ENCODE measurements at regions not wholly inside any gene's neighbourhood (a gene's known extent, or its start where the extent isn't known, plus 50 kb on each side); places are given as distances from the start of the nearest gene placed in this dataset.
"Not testable (repeated sequence)": the region's sequence is repeated elsewhere in the genome, so short reads cannot be mapped to it uniquely, and the experiment has no call there.

GRCh38 chrX:45614853-45615252, 414.2 kb upstream of the DIPK2B start:
- H3K27me3 Mint-ChIP-seq (ENCODE audit: low read depth), result no peaks in the 10 kb centered on the region
- H3K27ac Mint-ChIP-seq, result no peak overlapping the region
- no peaks in the 10 kb centered on the region for H3K36me3 Mint-ChIP-seq (ENCODE audit: low read depth)
- no peak overlapping the region for H3K4me3 Mint-ChIP-seq
- peaks cover 23% of the 10 kb centered on the region for H3K9me3 Mint-ChIP-seq
- no peaks in the 10 kb centered on the region for H3K4me1 Mint-ChIP-seq (ENCODE audit: low read depth)

DNA sequence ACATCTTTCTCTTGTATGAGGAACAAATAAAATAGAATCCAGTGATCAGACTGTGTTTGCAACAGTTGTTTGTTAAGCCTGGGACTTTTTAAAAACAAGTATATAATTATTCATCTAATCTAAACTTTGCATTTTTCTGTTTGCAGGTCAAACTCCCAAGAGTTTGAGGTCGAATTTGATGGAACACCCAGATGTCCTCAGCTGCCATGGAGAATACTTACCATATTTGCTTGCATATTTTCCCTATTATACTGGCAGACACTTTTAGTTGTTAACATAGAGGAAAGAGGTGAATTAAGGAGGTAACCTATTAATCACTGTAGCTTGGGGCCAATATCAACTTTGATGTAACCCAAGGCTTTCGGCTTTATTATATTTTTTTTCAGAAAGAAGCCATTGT, 401.5 kb upstream of the DIPK2B start:
- no peaks in the 10 kb centered on the region for H3K36me3 Mint-ChIP-seq (ENCODE audit: low read depth)
- H3K27ac Mint-ChIP-seq, result no peak overlapping the region
- H3K27me3 Mint-ChIP-seq (ENCODE audit: low read depth), result no peaks in the 10 kb centered on the region

GRCh38 chrX:45601052-45601451, 400.4 kb upstream of the DIPK2B start:
- H3K4me1 Mint-ChIP-seq (ENCODE audit: low read depth), result no peaks in the 10 kb centered on the region
- H3K9me3 Mint-ChIP-seq, result peaks cover 7% of the 10 kb centered on the region
- no peaks in the 10 kb centered on the region for H3K27me3 Mint-ChIP-seq (ENCODE audit: low read depth)
- no peak overlapping the region for H3K4me3 Mint-ChIP-seq
- no peaks in the 10 kb centered on the region for H3K36me3 Mint-ChIP-seq (ENCODE audit: low read depth)
- H3K27ac Mint-ChIP-seq, result no peak overlapping the region

More for the DNA sequence above, 401.5 kb upstream of the DIPK2B start:
- Mint-ChIP-seq H3K9me3 (peaks cover 7% of the 10 kb centered on the region), H3K4me3 (no peak overlapping the region), H3K4me1 (ENCODE audit: low read depth) (no peaks in the 10 kb centered on the region)

DNA sequence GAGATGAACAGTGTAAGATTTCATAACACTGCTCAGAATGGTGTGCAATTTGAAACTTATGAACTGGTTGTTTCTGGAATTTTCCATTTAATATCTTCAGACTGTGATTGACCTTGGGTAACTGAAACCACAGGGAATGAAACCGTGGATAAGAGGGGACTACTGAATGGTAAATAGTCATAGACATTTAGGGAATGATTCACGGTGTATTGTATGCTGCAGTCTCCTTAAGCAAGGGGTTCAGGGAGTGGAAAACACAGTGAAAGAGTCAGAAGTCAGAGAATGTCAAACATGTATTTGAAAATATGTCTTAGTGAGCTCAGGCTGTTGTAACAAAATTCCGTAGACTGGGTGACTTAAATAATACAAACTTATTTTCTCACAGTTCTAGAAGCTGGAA, 398.2 kb upstream of the DIPK2B start:
- Mint-ChIP-seq H3K36me3 (ENCODE audit: low read depth) (no peaks in the 10 kb centered on the region), H3K27me3 (ENCODE audit: low read depth) (peaks cover 3% of the 10 kb centered on the region), H3K9me3 (peaks cover 4% of the 10 kb centered on the region), H3K4me1 (ENCODE audit: low read depth) (no peaks in the 10 kb centered on the region), H3K4me3 (no peak overlapping the region), H3K27ac (no peak overlapping the region)

DNA sequence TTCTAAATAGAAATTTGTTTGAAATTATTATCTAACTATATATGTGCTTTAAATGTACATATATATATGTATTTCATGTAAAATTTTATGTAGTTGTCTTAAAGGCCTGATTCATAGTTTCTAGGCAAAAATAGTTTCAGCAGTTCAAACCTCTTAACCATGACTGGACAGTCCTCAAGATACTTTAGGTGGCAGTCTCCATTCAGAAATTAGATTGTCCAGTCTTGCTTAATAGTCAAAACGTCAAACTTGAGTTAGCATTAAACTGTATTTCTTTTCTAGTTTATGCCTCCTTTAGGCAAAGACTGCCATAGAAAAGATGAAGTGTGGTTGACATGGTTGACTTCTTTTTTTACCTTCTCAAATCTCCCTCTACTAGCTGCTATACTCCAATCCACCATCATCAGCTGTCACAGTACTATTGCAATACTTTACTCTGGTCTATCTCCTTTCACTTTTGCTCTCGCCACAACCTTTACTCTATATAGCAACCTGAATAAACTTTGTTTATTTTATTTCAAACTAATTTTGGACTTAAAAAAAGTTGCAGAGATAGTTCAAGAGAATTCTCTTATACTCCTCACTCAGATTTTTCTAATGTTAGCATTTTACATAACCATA, 395.6 kb upstream of the DIPK2B start:
- Mint-ChIP-seq H3K27ac (no peak overlapping the region), H3K4me1 (ENCODE audit: low read depth) (no peaks in the 10 kb centered on the region), H3K27me3 (ENCODE audit: low read depth) (peaks cover 3% of the 10 kb centered on the region), H3K9me3 (peaks cover 4% of the 10 kb centered on the region), H3K36me3 (ENCODE audit: low read depth) (no peaks in the 10 kb centered on the region), H3K4me3 (no peak overlapping the region)

- Mint-ChIP-seq H3K36me3 (ENCODE audit: low read depth) (no peaks in the 10 kb centered on the region), H3K4me3 (no peak overlapping the region), H3K27me3 (ENCODE audit: low read depth) (peaks cover 3% of the 10 kb centered on the region), H3K4me1 (ENCODE audit: low read depth) (no peaks in the 10 kb centered on the region), H3K27ac (no peak overlapping the region), H3K9me3 (peaks cover 12% of the 10 kb centered on the region)
Measured at GRCh38 chrX:45592101-45592500, 391.4 kb upstream of the DIPK2B start.

GRCh38 chrX:45591650-45592049, 391.0 kb upstream of the DIPK2B start:
- H3K9me3 Mint-ChIP-seq, result peaks cover 12% of the 10 kb centered on the region

DNA sequence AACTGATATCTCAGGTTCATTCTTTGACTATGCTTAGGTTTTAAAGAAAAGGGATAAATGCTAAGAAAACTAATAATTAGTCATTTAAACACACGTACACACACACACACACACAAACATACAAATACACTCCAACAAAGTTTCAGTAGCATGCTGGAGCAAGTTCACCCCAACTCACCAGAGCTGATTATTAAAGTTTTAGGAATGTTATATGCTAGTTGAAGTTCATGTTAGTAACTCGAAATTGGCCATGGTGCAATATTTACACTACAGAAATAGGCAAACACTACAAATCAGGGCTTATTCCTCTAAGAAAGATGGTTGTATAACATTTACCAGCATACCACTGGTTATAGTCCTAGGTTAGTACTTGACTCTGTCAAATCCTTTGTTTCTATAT, 384.0 kb upstream of the DIPK2B start:
- H3K4me1 Mint-ChIP-seq (ENCODE audit: low read depth), result no peaks in the 10 kb centered on the region
- no peak overlapping the region for H3K27ac Mint-ChIP-seq
- H3K4me3 Mint-ChIP-seq, result no peak overlapping the region
- H3K9me3 Mint-ChIP-seq, result peaks cover 16% of the 10 kb centered on the region
- no peaks in the 10 kb centered on the region for H3K36me3 Mint-ChIP-seq (ENCODE audit: low read depth)
- H3K27me3 Mint-ChIP-seq (ENCODE audit: low read depth), result no peaks in the 10 kb centered on the region

More at GRCh38 chrX:45591650-45592049, 391.0 kb upstream of the DIPK2B start:
- Mint-ChIP-seq H3K36me3 (ENCODE audit: low read depth) (no peaks in the 10 kb centered on the region), H3K27ac (no peak overlapping the region), H3K4me1 (ENCODE audit: low read depth) (no peaks in the 10 kb centered on the region), H3K4me3 (no peak overlapping the region), H3K27me3 (ENCODE audit: low read depth) (peaks cover 3% of the 10 kb centered on the region)

GRCh38 chrX:45577361-45577760, 376.7 kb upstream of the DIPK2B start:
- Mint-ChIP-seq H3K36me3 (ENCODE audit: low read depth) (no peaks in the 10 kb centered on the region), H3K4me1 (ENCODE audit: low read depth) (no peaks in the 10 kb centered on the region), H3K27ac (no peak overlapping the region), H3K9me3 (peaks cover 22% of the 10 kb centered on the region), H3K27me3 (ENCODE audit: low read depth) (no peaks in the 10 kb centered on the region), H3K4me3 (no peak overlapping the region)

GRCh38 chrX:45571453-45571852, 370.8 kb upstream of the DIPK2B start:
- no peaks in the 10 kb centered on the region for H3K36me3 Mint-ChIP-seq (ENCODE audit: low read depth)
- H3K9me3 Mint-ChIP-seq, result no peaks in the 10 kb centered on the region
- H3K4me3 Mint-ChIP-seq, result no peak overlapping the region
- H3K4me1 Mint-ChIP-seq (ENCODE audit: low read depth), result no peaks in the 10 kb centered on the region
- H3K27me3 Mint-ChIP-seq (ENCODE audit: low read depth), result no peaks in the 10 kb centered on the region
- no peak overlapping the region for H3K27ac Mint-ChIP-seq

GRCh38 chrX:45566456-45566855, 365.8 kb upstream of the DIPK2B start:
- H3K9me3 Mint-ChIP-seq, result peaks cover 4% of the 10 kb centered on the region
- H3K4me1 Mint-ChIP-seq (ENCODE audit: low read depth), result no peaks in the 10 kb centered on the region
- H3K27me3 Mint-ChIP-seq (ENCODE audit: low read depth), result no peaks in the 10 kb centered on the region
- H3K27ac Mint-ChIP-seq, result no peak overlapping the region
- H3K36me3 Mint-ChIP-seq (ENCODE audit: low read depth), result no peaks in the 10 kb centered on the region
- no peak overlapping the region for H3K4me3 Mint-ChIP-seq

DNA sequence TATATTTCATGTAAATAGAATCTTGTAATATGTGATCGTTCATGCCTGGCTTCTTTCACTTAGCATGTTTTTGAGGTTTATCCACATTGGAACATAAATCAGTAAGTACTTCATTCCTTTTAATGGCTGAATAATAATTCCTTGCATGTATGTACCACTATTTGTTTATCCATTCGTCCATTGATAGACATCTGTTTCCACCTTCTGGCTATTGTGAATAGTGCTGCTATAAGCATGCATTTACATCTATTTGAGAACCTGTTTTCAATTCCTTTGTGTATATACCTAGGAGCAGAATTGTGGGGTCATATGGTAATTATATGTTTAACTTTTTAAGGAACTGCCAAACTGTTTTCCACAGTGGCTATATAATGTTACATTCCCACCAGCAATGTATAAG, 356.7 kb upstream of the DIPK2B start:
- H3K36me3 Mint-ChIP-seq (ENCODE audit: low read depth), result peaks cover 2% of the 10 kb centered on the region
- no peaks in the 10 kb centered on the region for H3K4me1 Mint-ChIP-seq (ENCODE audit: low read depth)
- H3K9me3 Mint-ChIP-seq, result peaks cover 4% of the 10 kb centered on the region
- no peak overlapping the region for H3K27ac Mint-ChIP-seq
- H3K27me3 Mint-ChIP-seq (ENCODE audit: low read depth), result no peaks in the 10 kb centered on the region
- H3K4me3 Mint-ChIP-seq, result no peak overlapping the region

GRCh38 chrX:45554736-45555135, 354.1 kb upstream of the DIPK2B start:
- H3K27me3 Mint-ChIP-seq (ENCODE audit: low read depth), result no peaks in the 10 kb centered on the region
- no peaks in the 10 kb centered on the region for H3K36me3 Mint-ChIP-seq (ENCODE audit: low read depth)
- H3K9me3 Mint-ChIP-seq, result no peaks in the 10 kb centered on the region
- H3K4me1 Mint-ChIP-seq (ENCODE audit: low read depth), result no peaks in the 10 kb centered on the region
- H3K4me3 Mint-ChIP-seq, result no peak overlapping the region
- H3K27ac Mint-ChIP-seq, result no peak overlapping the region

DNA sequence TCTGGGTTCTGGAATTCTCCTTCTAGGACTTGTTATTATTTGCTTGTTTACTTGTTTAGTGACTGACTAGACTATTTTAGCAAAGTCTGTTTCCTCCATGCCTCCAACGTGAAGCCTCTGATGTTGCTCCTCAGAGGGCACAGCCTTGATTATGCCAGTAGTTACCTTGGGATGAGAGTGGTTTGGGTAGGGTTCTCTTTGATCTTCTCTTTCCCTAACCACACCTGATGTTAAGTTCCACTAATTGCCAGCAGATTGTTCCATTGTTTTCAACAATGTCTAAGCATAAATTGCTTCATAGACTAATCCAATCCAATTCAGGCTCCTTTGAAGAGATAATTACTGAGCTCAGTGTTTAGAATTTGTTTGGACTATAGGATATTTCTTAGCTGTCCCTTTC, 352.7 kb upstream of the DIPK2B start:
- no peaks in the 10 kb centered on the region for H3K4me1 Mint-ChIP-seq (ENCODE audit: low read depth)
- no peaks in the 10 kb centered on the region for H3K9me3 Mint-ChIP-seq
- H3K36me3 Mint-ChIP-seq (ENCODE audit: low read depth), result no peaks in the 10 kb centered on the region
- H3K27ac Mint-ChIP-seq, result no peak overlapping the region
- H3K4me3 Mint-ChIP-seq, result no peak overlapping the region
- no peaks in the 10 kb centered on the region for H3K27me3 Mint-ChIP-seq (ENCODE audit: low read depth)

- not testable (repeated sequence) for H3K4me1 Mint-ChIP-seq (ENCODE audit: low read depth); H3K36me3 Mint-ChIP-seq (ENCODE audit: low read depth); H3K27ac Mint-ChIP-seq; H3K4me3 Mint-ChIP-seq; H3K9me3 Mint-ChIP-seq; H3K27me3 Mint-ChIP-seq (ENCODE audit: low read depth)
Measured at GRCh38 chrX:45546697-45547096, 346.0 kb upstream of the DIPK2B start.

- peaks cover 5% of the 10 kb centered on the region for H3K9me3 Mint-ChIP-seq
- peaks cover 5% of the 10 kb centered on the region for H3K27me3 Mint-ChIP-seq (ENCODE audit: low read depth)
- H3K4me3 Mint-ChIP-seq, result no peak overlapping the region
- no peak overlapping the region for H3K27ac Mint-ChIP-seq
- no peaks in the 10 kb centered on the region for H3K4me1 Mint-ChIP-seq (ENCODE audit: low read depth)
- H3K36me3 Mint-ChIP-seq (ENCODE audit: low read depth), result no peaks in the 10 kb centered on the region
Measured at GRCh38 chrX:45540181-45540580, 339.5 kb upstream of the DIPK2B start.
